Smooth muscle cell (in vitro differentiated cells): ENCODE measurements at regions not wholly inside any gene's neighbourhood (a gene's known extent, or its start where the extent isn't known, plus 50 kb on each side); places are given as distances from the start of the nearest gene placed in this dataset.

ENCODE experiments used
- DNase-seq: peaks from one replicate; lab custom pipeline; 2025; ENCODE audit not compliant: unreplicated experiment; lab: John Stamatoyannopoulos, UW
- H2AFZ ChIP-seq: fragments of 200-600 bp; sonication (generic); 2 replicates; pipeline ENCODE4 v1.6.0; 2016; ENCODE audit warnings: antibody characterized with exemption, low read depth, mild to moderate bottlenecking
- H3F3A ChIP-seq: fragments of 200-600 bp; sonication (generic); 2 replicates; pipeline ENCODE4 v1.6.0; 2017; ENCODE audit warnings: antibody characterized with exemption, low read depth
- H3K27ac ChIP-seq: fragments of 200-600 bp; sonication (generic); 2 replicates; pipeline ENCODE4 v1.5.1; 2016; ENCODE audit warnings: low read depth, mild to moderate bottlenecking
- H3K27me3 ChIP-seq: fragments of 200-600 bp; sonication (generic); 2 replicates; pipeline ENCODE4 v1.6.1; 2016; ENCODE audit warnings: low read depth, mild to moderate bottlenecking
- H3K36me3 ChIP-seq: fragments of 200-600 bp; sonication (generic); 2 replicates; pipeline ENCODE4 v1.5.1; 2016; ENCODE audit warnings: low read depth
- H3K4me1 ChIP-seq: fragments of 200-600 bp; sonication (generic); 2 replicates; pipeline ENCODE4 v1.5.1; 2016; ENCODE audit warnings: low read depth
- H3K4me2 ChIP-seq: fragments of 200-600 bp; sonication (generic); 2 replicates; pipeline ENCODE4 v1.6.0; 2016; ENCODE audit warnings: mild to moderate bottlenecking
- H3K4me3 ChIP-seq: fragments of 200-600 bp; sonication (generic); 2 replicates; pipeline ENCODE4 v1.5.1; 2016; ENCODE audit warnings: mild to moderate bottlenecking
- H3K79me2 ChIP-seq: fragments of 200-600 bp; sonication (generic); 2 replicates; pipeline ENCODE4 v1.6.0; 2016; ENCODE audit warnings: low read depth, mild to moderate bottlenecking
- H3K9ac ChIP-seq: fragments of 200-600 bp; sonication (generic); 2 replicates; pipeline ENCODE4 v1.6.0; 2016; ENCODE audit warnings: low read depth
- H3K9me3 ChIP-seq: fragments of 200-600 bp; sonication (generic); replicated peaks from 2 replicates; pipeline ENCODE4 v1.5.1; 2016; ENCODE audit warnings: low read depth
- H4K20me1 ChIP-seq: fragments of 200-600 bp; sonication (generic); 2 replicates; pipeline ENCODE4 v1.6.0; 2016; ENCODE audit warnings: low read depth
- CTCF ChIP-seq: fragments of 200-600 bp; sonication (generic); IDR thresholded peaks from 2 replicates; pipeline ENCODE4 v1.5.1; 2017; ENCODE audit warnings: borderline replicate concordance, mild to moderate bottlenecking, antibody characterized with exemption; ENCODE audit not compliant: insufficient read depth, poor library complexity, severe bottlenecking
- WGBS: methylation state at CpG from one replicate; pipeline ENCODE4 v1.1.7; 2016; ENCODE audit warnings: low lambda C conversion rate; 5-methylcytosine and 5-hydroxymethylcytosine counted together

GRCh38 chr5:116377276-116378006 lies 197.2 kb downstream of the SEMA6A start:
- DNase-seq = no peak
- no peaks in the 10 kb centered on the region for H3F3A ChIP-seq
- no peak overlapping the region for H3K4me2 ChIP-seq
- TF ChIP-seq CTCF = no peak
- H3K79me2 ChIP-seq = no peaks in the 10 kb centered on the region
- H3K27me3 ChIP-seq = no peaks in the 10 kb centered on the region
- H4K20me1 ChIP-seq = no peaks in the 10 kb centered on the region
- H3K27ac ChIP-seq = no peak overlapping the region
- H2AFZ ChIP-seq = no peak overlapping the region
- no peak overlapping the region for H3K4me3 ChIP-seq
- no peaks in the 10 kb centered on the region for H3K4me1 ChIP-seq
- 85% methylated on average over 18 of the region's 18 CpGs for WGBS
- no peak overlapping the region for H3K9ac ChIP-seq
- H3K9me3 ChIP-seq = no peaks in the 10 kb centered on the region
- H3K36me3 ChIP-seq = no peaks in the 10 kb centered on the region

GRCh38 chr5:116375926-116376325 lies 198.7 kb downstream of the SEMA6A start:
- Histone ChIP-seq H3K27ac (no peak overlapping the region), H4K20me1 (no peaks in the 10 kb centered on the region), H3K4me2 (no peak overlapping the region), H3K9me3 (no peaks in the 10 kb centered on the region), H3K36me3 (no peaks in the 10 kb centered on the region), H2AFZ (no peak overlapping the region), H3K4me1 (no peaks in the 10 kb centered on the region), H3F3A (no peaks in the 10 kb centered on the region), H3K4me3 (no peak overlapping the region), H3K79me2 (no peaks in the 10 kb centered on the region), H3K9ac (no peak overlapping the region), H3K27me3 (no peaks in the 10 kb centered on the region)
- TF ChIP-seq CTCF = no peak
- no peak for DNase-seq
- WGBS = 88% methylated on average over 5 of the region's 5 CpGs

GRCh38 chr5:116374434-116374852 lies 200.2 kb downstream of the SEMA6A start:
- TF ChIP-seq CTCF = no peak
- Histone ChIP-seq H3K27me3 (no peaks in the 10 kb centered on the region), H3K36me3 (no peaks in the 10 kb centered on the region), H3K27ac (no peak overlapping the region), H3K9ac (no peak overlapping the region), H3K9me3 (no peaks in the 10 kb centered on the region), H3K4me1 (no peaks in the 10 kb centered on the region), H4K20me1 (no peaks in the 10 kb centered on the region), H3K4me3 (no peak overlapping the region), H2AFZ (no peak overlapping the region), H3F3A (no peaks in the 10 kb centered on the region), H3K4me2 (no peak overlapping the region), H3K79me2 (no peaks in the 10 kb centered on the region)
- DNase-seq = no peak
- WGBS = 90% methylated on average over 4 of the region's 4 CpGs
